ENCODE measurements at regions not wholly inside any gene's neighbourhood (a gene's known extent, or its start where the extent isn't known, plus 50 kb on each side); places are given as distances from the start of the nearest gene placed in this dataset.

GRCh38 chr7:13320333-13320732, 632.9 kb downstream of the ARL4A start:
- TF ChIP-seq TOX (CRISPR knock-in tag; IDR thresholded peaks at IDR 0.05; ENCODE audit: borderline replicate concordance), result no peak
- TF ChIP-seq POU6F1 (CRISPR knock-in tag; IDR thresholded peaks at IDR 0.05; ENCODE audit: borderline replicate concordance, low read depth), result no peak
- TF ChIP-seq CREB5 (CRISPR knock-in tag; IDR thresholded peaks at IDR 0.05; ENCODE audit: low read depth), result no peak
- no peak for TF ChIP-seq ZFP3 (CRISPR knock-in tag; IDR thresholded peaks at IDR 0.05)
- TF ChIP-seq ZC3H10 (CRISPR knock-in tag; IDR thresholded peaks at IDR 0.05), result no peak
- no peak for TF ChIP-seq PATZ1 (CRISPR knock-in tag; IDR thresholded peaks at IDR 0.05; ENCODE audit: borderline replicate concordance)
- no peak for TF ChIP-seq ZFP30 (CRISPR knock-in tag; IDR thresholded peaks at IDR 0.05)
- TF ChIP-seq RARB (CRISPR knock-in tag; IDR thresholded peaks at IDR 0.05), result no peak
- TF ChIP-seq CSRNP3 (CRISPR knock-in tag; IDR thresholded peaks at IDR 0.05), result no peak
- TF ChIP-seq ESRRG (CRISPR knock-in tag; IDR thresholded peaks at IDR 0.05), result no peak

All from SK-N-SH treated with all-trans-retinoic acid at 6 μM for 48 hours (cell line).